DOHH2 (cell line): ENCODE measurements at regions not wholly inside any gene's neighbourhood (a gene's known extent, or its start where the extent isn't known, plus 50 kb on each side); places are given as distances from the start of the nearest gene placed in this dataset.

Source experiments
- CTCF ChIP-seq: fragments of 200-600 bp; sonication (generic); IDR thresholded peaks from one replicate; pipeline ENCODE4 v1.5.1; 2014; ENCODE audit warnings: antibody characterized with exemption, mild to moderate bottlenecking, low read depth, low read length; ENCODE audit not compliant: poor library complexity, severe bottlenecking
- EZH2phosphoT487 ChIP-seq: fragments of 200-600 bp; sonication (generic); IDR thresholded peaks from 2 replicates; pipeline ENCODE4 v1.6.1; 2017; ENCODE audit warnings: borderline replicate concordance, mild to moderate bottlenecking, antibody characterized with exemption, low read length, moderate library complexity, mixed read lengths

GRCh38 chr11:134701564-134702165 lies 289.6 kb upstream of the B3GAT1 start:
- TF ChIP-seq EZH2phosphoT487, result no peak
- TF ChIP-seq CTCF, result no peak
